Testis (tissue), 2 donors: ENCODE measurements at regions not wholly inside any gene's neighbourhood (a gene's known extent, or its start where the extent isn't known, plus 50 kb on each side); places are given as distances from the start of the nearest gene placed in this dataset.

ENCODE experiments used
- DNase-seq: peaks from one replicate; pipeline ENCODE4 v3.0.0-alpha.2; 2019
- H3K27ac ChIP-seq, 2 donors: fragments of 200-600 bp; sonication (generic); one replicate each; pipeline ENCODE4 v1.5.1; 2019
- H3K27me3 ChIP-seq: fragments of 200-600 bp; sonication (generic); one replicate; pipeline ENCODE4 v1.5.1; 2019
- H3K36me3 ChIP-seq: fragments of 200-600 bp; sonication (generic); one replicate; pipeline ENCODE4 v1.5.1; 2017; ENCODE audit warnings: low read depth; ENCODE audit errors: missing control alignments
- H3K4me1 ChIP-seq: fragments of 200-600 bp; sonication (generic); one replicate; pipeline ENCODE4 v1.5.1; 2019
- H3K4me3 ChIP-seq, 2 donors: fragments of 200-600 bp; sonication (generic); one replicate each; pipeline ENCODE4 v1.5.1; 2017 to 2019
- H3K9me3 ChIP-seq: fragments of 200-600 bp; sonication (generic); one replicate; pipeline ENCODE4 v1.5.1; 2017
- POLR2A ChIP-seq: fragments of 450-650 bp; IDR thresholded peaks from one replicate; pipeline ENCODE4 v1.6.1; 2017; ENCODE audit warnings: antibody characterized with exemption, mild to moderate bottlenecking, moderate library complexity
- WGBS, 2 donors: methylation state at CpG; one replicate each; pipeline ENCODE4 v1.1.5; 2018; 5-methylcytosine and 5-hydroxymethylcytosine counted together
- intact Hi-C: fragments of 100-400 bp; cut with DNase I; formaldehyde crosslinking; loops from one replicate; pipeline ENCODE4 v1.15.1; 2023; ENCODE audit warnings: low total_unique reads
- TF ChIP-seq, protein P1 (sequence below), 3 experiments: fragments of 450-650 bp in 2 of 3; fragments of 200-600 bp in 1 of 3; sonication (generic) in 1 of 3; IDR thresholded peaks; one replicate each; pipeline ENCODE4 v1.5.1; 2016 to 2019; ENCODE audit warnings: antibody characterized with exemption in 3 of 3, mild to moderate bottlenecking in 2 of 3, moderate library complexity in 1 of 3

- H3K27ac ChIP-seq: no peak overlapping the region
- peak; percentile 35 for DNase-seq
- no peak overlapping the region for H3K4me3 ChIP-seq
- no peaks in the 10 kb centered on the region for H3K4me1 ChIP-seq
- H3K27me3 ChIP-seq: no peaks in the 10 kb centered on the region
- H3K36me3 ChIP-seq: no peaks in the 10 kb centered on the region
- no peaks in the 10 kb centered on the region for H3K9me3 ChIP-seq
- intact Hi-C loops: no loop called here
- no peak for TF ChIP-seq POLR2A
- TF ChIP-seq, protein P1, sequence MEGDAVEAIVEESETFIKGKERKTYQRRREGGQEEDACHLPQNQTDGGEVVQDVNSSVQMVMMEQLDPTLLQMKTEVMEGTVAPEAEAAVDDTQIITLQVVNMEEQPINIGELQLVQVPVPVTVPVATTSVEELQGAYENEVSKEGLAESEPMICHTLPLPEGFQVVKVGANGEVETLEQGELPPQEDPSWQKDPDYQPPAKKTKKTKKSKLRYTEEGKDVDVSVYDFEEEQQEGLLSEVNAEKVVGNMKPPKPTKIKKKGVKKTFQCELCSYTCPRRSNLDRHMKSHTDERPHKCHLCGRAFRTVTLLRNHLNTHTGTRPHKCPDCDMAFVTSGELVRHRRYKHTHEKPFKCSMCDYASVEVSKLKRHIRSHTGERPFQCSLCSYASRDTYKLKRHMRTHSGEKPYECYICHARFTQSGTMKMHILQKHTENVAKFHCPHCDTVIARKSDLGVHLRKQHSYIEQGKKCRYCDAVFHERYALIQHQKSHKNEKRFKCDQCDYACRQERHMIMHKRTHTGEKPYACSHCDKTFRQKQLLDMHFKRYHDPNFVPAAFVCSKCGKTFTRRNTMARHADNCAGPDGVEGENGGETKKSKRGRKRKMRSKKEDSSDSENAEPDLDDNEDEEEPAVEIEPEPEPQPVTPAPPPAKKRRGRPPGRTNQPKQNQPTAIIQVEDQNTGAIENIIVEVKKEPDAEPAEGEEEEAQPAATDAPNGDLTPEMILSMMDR (IDR thresholded peaks at IDR 0.05): peak; percentile 31 to 45 (median 43)
- 71 to 75% methylated on average over 5 of the region's 5 CpGs for WGBS, 2 donors
Measured at GRCh38 chr4:23717528-23718248, 172.2 kb downstream of the PPARGC1A start.

DNA sequence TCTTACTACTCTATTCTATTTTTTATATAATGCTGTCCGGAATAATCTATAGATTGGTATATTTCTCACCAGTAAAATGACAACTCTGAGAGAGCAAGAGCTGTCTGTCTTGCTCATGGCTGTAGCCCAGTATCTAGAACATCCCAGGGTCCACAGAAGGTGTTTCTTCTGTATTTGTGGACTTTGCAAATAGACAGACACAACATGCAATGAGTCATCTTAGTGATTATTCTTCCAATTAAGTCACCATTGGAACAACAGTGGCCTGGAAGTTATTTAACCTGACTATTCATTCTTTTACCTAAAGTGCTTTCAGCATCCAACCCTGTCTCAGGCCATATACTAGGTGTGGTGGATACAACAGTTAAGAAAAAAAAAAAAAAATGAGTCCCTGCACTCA, 179.5 kb downstream of the PPARGC1A start:
- Histone ChIP-seq H3K27ac (no peak overlapping the region), H3K27me3 (no peaks in the 10 kb centered on the region), H3K4me3 (no peak overlapping the region), H3K36me3 (no peaks in the 10 kb centered on the region), H3K4me1 (no peaks in the 10 kb centered on the region), H3K9me3 (no peaks in the 10 kb centered on the region)
- intact Hi-C loops: no loop called here
- DNase-seq: no peak
- WGBS, 2 donors: 90 to 93% methylated on average over 1 of the region's 1 CpG
- TF ChIP-seq POLR2A: no peak
- TF ChIP-seq, protein P1 (IDR thresholded peaks at IDR 0.05): no peak

DNA sequence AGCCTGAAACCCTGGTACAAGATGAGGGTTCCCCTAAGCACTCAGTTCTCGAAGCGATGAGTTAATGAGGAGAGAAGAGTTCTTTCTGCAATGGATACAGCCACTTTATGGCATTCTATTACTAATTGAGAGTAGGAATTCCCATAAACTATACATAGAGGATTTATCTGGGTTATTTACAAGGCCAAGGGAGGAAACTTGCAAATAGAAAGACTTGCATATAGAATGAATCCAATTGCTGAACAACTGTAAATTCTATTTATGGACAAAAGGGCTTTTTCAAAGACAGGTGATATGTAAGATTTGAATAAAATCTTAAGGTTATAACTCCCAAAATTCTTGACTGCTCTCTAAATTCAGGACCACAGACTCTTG, 182.2 kb downstream of the PPARGC1A start:
- WGBS, 2 donors: 79 to 84% methylated on average over 2 of the region's 2 CpGs
- no peaks in the 10 kb centered on the region for H3K36me3 ChIP-seq
- no peak overlapping the region for H3K4me3 ChIP-seq
- H3K4me1 ChIP-seq: no peaks in the 10 kb centered on the region
- no peak for DNase-seq
- no peaks in the 10 kb centered on the region for H3K9me3 ChIP-seq
- no peak for TF ChIP-seq POLR2A
- TF ChIP-seq, protein P1 (IDR thresholded peaks at IDR 0.05): no peak
- intact Hi-C loops: no loop called here
- H3K27me3 ChIP-seq: no peaks in the 10 kb centered on the region
- H3K27ac ChIP-seq: no peak overlapping the region

GRCh38 chr4:23706972-23707651, 182.7 kb downstream of the PPARGC1A start:
- TF ChIP-seq POLR2A: no peak
- TF ChIP-seq, protein P1 (IDR thresholded peaks at IDR 0.05): no peak
- Histone ChIP-seq H3K36me3 (no peaks in the 10 kb centered on the region), H3K9me3 (no peaks in the 10 kb centered on the region), H3K4me3 (no peak overlapping the region), H3K27ac (no peak overlapping the region), H3K27me3 (no peaks in the 10 kb centered on the region), H3K4me1 (no peaks in the 10 kb centered on the region)
- WGBS, 2 donors: 75 to 85% methylated on average over 4 of the region's 4 CpGs
- DNase-seq: no peak
- intact Hi-C loops: no loop called here

DNA sequence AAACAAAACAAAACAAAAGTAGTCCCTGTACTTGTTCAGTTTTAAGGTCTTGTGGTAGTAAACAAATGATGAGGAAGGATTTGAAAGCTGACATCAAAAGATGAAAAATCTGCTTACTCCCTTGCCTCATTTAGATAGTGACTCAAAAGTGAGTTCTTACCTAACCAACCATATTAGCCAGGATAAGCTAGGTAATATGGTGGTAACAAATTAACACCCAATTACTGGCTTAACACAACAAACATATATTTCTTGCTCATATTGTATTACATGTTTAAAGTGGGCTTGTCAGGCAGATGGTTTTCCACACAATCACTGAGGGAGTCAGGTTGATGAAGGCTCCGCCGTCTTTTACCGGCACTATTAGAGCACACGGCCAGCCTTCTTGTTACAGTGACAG, 189.7 kb downstream of the PPARGC1A start:
- intact Hi-C loops: no loop called here
- 89 to 94% methylated on average over 4 of the region's 4 CpGs for WGBS, 2 donors
- no peak for TF ChIP-seq POLR2A
- TF ChIP-seq, protein P1 (IDR thresholded peaks at IDR 0.05): no peak

More for the DNA sequence above, 189.7 kb downstream of the PPARGC1A start:
- H3K27ac ChIP-seq: no peak overlapping the region
- DNase-seq: no peak
- no peaks in the 10 kb centered on the region for H3K9me3 ChIP-seq
- H3K4me1 ChIP-seq: no peaks in the 10 kb centered on the region
- no peaks in the 10 kb centered on the region for H3K36me3 ChIP-seq
- H3K27me3 ChIP-seq: no peaks in the 10 kb centered on the region
- H3K4me3 ChIP-seq: no peak overlapping the region
